Spleen (tissue), 11 donors: ENCODE measurements at regions not wholly inside any gene's neighbourhood (a gene's known extent, or its start where the extent isn't known, plus 50 kb on each side); places are given as distances from the start of the nearest gene placed in this dataset.

ENCODE experiments used
- DNase-seq: peaks from one replicate; pipeline ENCODE4 v3.0.0-alpha.2; 2020
- H3K27ac ChIP-seq, 8 donors: fragments of 200-600 bp; sonication (generic) in 7 of 8; 1 replicate in 4 of 8; 2 replicates in 4 of 8; pipeline versions ENCODE4 v1.5.0 to v1.8.0; 2016 to 2021; ENCODE audit warnings: inconsistent platforms in 4 of 8, mild to moderate bottlenecking in 4 of 8, moderate library complexity in 1 of 8
- H3K27me3 ChIP-seq, 7 donors: fragments of 200-600 bp; sonication (generic) in 6 of 7; replicated peaks in 1 of 7; 1 replicate in 4 of 7; 2 replicates in 3 of 7; pipeline versions ENCODE4 v1.5.0 to v1.8.0; 2016 to 2021; ENCODE audit warnings: inconsistent platforms in 3 of 7, mild to moderate bottlenecking in 1 of 7
- H3K36me3 ChIP-seq, 6 donors: fragments of 200-600 bp; sonication (generic) in 5 of 6; 1 replicate in 4 of 6; 2 replicates in 2 of 6; pipeline versions ENCODE4 v1.5.0 to v1.8.0; 2016 to 2021; ENCODE audit warnings: inconsistent platforms in 2 of 6
- H3K4me1 ChIP-seq, 6 donors: fragments of 200-600 bp; sonication (generic) in 5 of 6; 1 replicate in 3 of 6; 2 replicates in 3 of 6; pipeline versions ENCODE4 v1.5.0 to v1.8.0; 2016 to 2021; ENCODE audit warnings: inconsistent platforms in 3 of 6
- H3K4me3 ChIP-seq, 8 donors: fragments of 200-600 bp; sonication (generic) in 7 of 8; 1 replicate in 4 of 8; 2 replicates in 4 of 8; pipeline versions ENCODE4 v1.5.0 to v1.8.0; 2016 to 2021; ENCODE audit warnings: inconsistent platforms in 4 of 8, mild to moderate bottlenecking in 4 of 8, moderate library complexity in 2 of 8
- H3K9me3 ChIP-seq, 8 donors: fragments of 200-600 bp; sonication (generic) in 7 of 8; 1 replicate in 4 of 8; 2 replicates in 4 of 8; pipeline versions ENCODE4 v1.5.0 to v1.8.0; 2016 to 2021; ENCODE audit warnings: inconsistent platforms in 4 of 8
- CTCF ChIP-seq, 11 experiments: fragments of 200-600 bp in 7 of 11; fragments of 450-650 bp in 4 of 11; sonication (generic) in 4 of 11; IDR thresholded peaks in 8 of 11; conservative IDR thresholded peaks in 3 of 11; 1 replicate in 7 of 11; 2 replicates in 4 of 11; pipeline versions ENCODE4 v1.4.0 to v1.8.0; 2016 to 2021; ENCODE audit warnings: antibody characterized with exemption in 11 of 11, inconsistent platforms in 4 of 11, mild to moderate bottlenecking in 1 of 11
- POLR2A ChIP-seq, 3 donors: fragments of 450-650 bp; IDR thresholded peaks; one replicate each; pipeline ENCODE4 v1.5.1; 2017; ENCODE audit warnings: antibody characterized with exemption in 3 of 3, mild to moderate bottlenecking in 1 of 3
- POLR2AphosphoS5 ChIP-seq, 3 donors: sonication (generic); formaldehyde crosslinking; IDR thresholded peaks; one replicate each; pipeline ENCODE4 v1.5.1; 2017; ENCODE audit warnings: antibody characterized with exemption in 3 of 3
- WGBS, 5 donors: extraction: QIAGEN DNeasy Blood & Tissue Kit in 3 of 5; methylation state at CpG; one replicate each; pipeline versions ENCODE4 v1.1.5 to v1.1.7; 2013 to 2018; 5-methylcytosine and 5-hydroxymethylcytosine counted together
- intact Hi-C: fragments of 100-400 bp; cut with DNase I; formaldehyde crosslinking; loops from one replicate; pipeline ENCODE4 v1.15.0; 2023; ENCODE audit warnings: low total_unique reads
- donor health status: healthy with polysubstance abuse.
- donor health status: DM: no; HTN: no; CAD: no; lungs with moderate emphysema.
- donor health status: DM: no; HTN: no; CAD: no.
- donor health status: Bipolar disorder and iron deficiency.
- donor health status: healthy.
- donor health status: DM: no; HTN: no; CAD: no.
- donor health status: DM: yes; HTN: yes; CAD: no.

DNA sequence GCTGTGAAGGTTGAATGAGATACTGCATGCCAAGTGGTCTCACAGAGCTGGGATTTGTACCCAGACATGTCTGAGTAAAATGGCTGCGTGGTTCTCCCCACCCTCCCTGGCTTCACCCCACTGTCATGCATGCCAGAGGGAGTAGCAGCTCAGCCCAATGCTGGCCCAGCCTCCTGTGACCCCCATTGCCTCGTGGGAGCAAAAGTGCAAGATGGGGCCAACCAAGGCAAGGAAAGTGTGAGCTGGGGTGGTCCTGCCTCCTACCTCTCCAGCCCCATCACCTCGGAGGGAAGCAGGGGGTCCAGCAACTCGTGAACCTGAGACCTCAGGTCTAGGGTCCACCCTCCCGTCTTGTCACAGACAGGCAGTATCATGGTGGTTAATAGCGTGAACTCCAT, 209.8 kb upstream of the GRIK3 start:
- no peaks in the 10 kb centered on the region for H3K36me3 ChIP-seq
- intact Hi-C loops = no loop called here
- 45 to 83% (median 77%) methylated on average over 3 to 6 of the region's 6 CpGs for WGBS, 5 donors
- H3K27ac ChIP-seq = no peak overlapping the region
- H3K9me3 ChIP-seq = no peaks in the 10 kb centered on the region
- H3K27me3 ChIP-seq = peaks cover 0 to 49% (median 4%) of the 10 kb centered on the region in 7 donors
- no peaks in the 10 kb centered on the region for H3K4me1 ChIP-seq
- H3K4me3 ChIP-seq = no peak overlapping the region
- DNase-seq = no peak
- no peak for TF ChIP-seq CTCF (IDR thresholded peaks at IDR 0.05 in 8 of 11, conservative IDR thresholded peaks at IDR 0.05 in 3 of 11)
- no peak for TF ChIP-seq POLR2A (IDR thresholded peaks at IDR 0.05)
- no peak for TF ChIP-seq POLR2AphosphoS5 (IDR thresholded peaks at IDR 0.05)

- no peak for DNase-seq
- 71 to 87% (median 82%) methylated on average over 3 of the region's 3 CpGs for WGBS, 5 donors
Measured at GRCh38 chr1:37244815-37245214, 210.5 kb upstream of the GRIK3 start.

DNA sequence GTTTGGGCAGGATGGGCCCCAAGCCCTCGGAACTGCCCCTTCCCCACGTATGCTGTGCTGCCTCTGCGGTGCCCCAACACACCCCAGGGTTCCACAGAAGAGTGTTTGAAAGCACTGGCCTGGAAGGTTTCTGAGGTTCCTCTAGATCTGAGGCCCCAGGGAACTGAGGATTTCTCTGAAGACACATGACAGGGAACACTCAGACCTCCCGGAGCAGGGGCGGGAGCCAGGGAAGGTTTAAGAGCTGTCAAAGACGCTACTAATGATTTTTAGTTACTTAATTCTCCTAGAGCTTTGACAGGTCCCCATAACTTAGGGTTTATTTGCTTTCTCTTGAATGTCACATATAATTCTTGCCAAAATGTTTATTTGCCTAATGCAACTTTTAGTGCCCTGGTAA, 212.3 kb upstream of the GRIK3 start:
- intact Hi-C loops = no loop called here
- Histone ChIP-seq H3K27me3 (peaks cover 0 to 36% (median 0%) of the 10 kb centered on the region in 7 donors), H3K9me3 (no peaks in the 10 kb centered on the region), H3K4me1 (no peaks in the 10 kb centered on the region), H3K36me3 (no peaks in the 10 kb centered on the region), H3K4me3 (no peak overlapping the region), H3K27ac (no peak overlapping the region)
- no peak for TF ChIP-seq CTCF (IDR thresholded peaks at IDR 0.05 in 8 of 11, conservative IDR thresholded peaks at IDR 0.05 in 3 of 11)
- TF ChIP-seq POLR2AphosphoS5 (IDR thresholded peaks at IDR 0.05) = no peak
- no peak for TF ChIP-seq POLR2A (IDR thresholded peaks at IDR 0.05)
- 55 to 69% (median 61%) methylated on average over 6 of the region's 6 CpGs for WGBS, 5 donors
- DNase-seq = no peak

More at GRCh38 chr1:37244815-37245214, 210.5 kb upstream of the GRIK3 start:
- intact Hi-C loops = no loop called here
- Histone ChIP-seq H3K27me3 (peaks cover 0 to 50% (median 4%) of the 10 kb centered on the region in 7 donors), H3K36me3 (no peaks in the 10 kb centered on the region), H3K27ac (no peak overlapping the region), H3K9me3 (no peaks in the 10 kb centered on the region), H3K4me3 (no peak overlapping the region), H3K4me1 (no peaks in the 10 kb centered on the region)
- TF ChIP-seq CTCF (IDR thresholded peaks at IDR 0.05 in 8 of 11, conservative IDR thresholded peaks at IDR 0.05 in 3 of 11) (no peak), POLR2A (IDR thresholded peaks at IDR 0.05) (no peak), POLR2AphosphoS5 (IDR thresholded peaks at IDR 0.05) (no peak)

GRCh38 chr1:37250371-37250770, 216.1 kb upstream of the GRIK3 start:
- TF ChIP-seq CTCF (IDR thresholded peaks at IDR 0.05 in 8 of 11, conservative IDR thresholded peaks at IDR 0.05 in 3 of 11) (no peak), POLR2AphosphoS5 (IDR thresholded peaks at IDR 0.05) (no peak), POLR2A (IDR thresholded peaks at IDR 0.05) (no peak)
- no peaks in the 10 kb centered on the region for H3K36me3 ChIP-seq
- H3K4me1 ChIP-seq = no peaks in the 10 kb centered on the region
- no peak overlapping the region for H3K27ac ChIP-seq
- peaks cover 0 to 47% (median 9%) of the 10 kb centered on the region in 7 donors for H3K27me3 ChIP-seq
- WGBS, 5 donors = 44 to 54% (median 53%) methylated on average over 2 to 4 of the region's 4 CpGs
- H3K4me3 ChIP-seq = no peak overlapping the region
- intact Hi-C loops = no loop called here
- no peak for DNase-seq
- no peaks in the 10 kb centered on the region for H3K9me3 ChIP-seq
